Stimulated activated CD4-positive, alpha-beta T cell treated with anti-CD3 and anti-CD28 coated beads, TNF-alpha, amount 100 ng/mL, for 4 hours (primary cell): ENCODE measurements at regions not wholly inside any gene's neighbourhood (a gene's known extent, or its start where the extent isn't known, plus 50 kb on each side); places are given as distances from the start of the nearest gene placed in this dataset.
"Not testable (repeated sequence)": the region's sequence is repeated elsewhere in the genome, so short reads cannot be mapped to it uniquely, and the experiment has no call there.

ENCODE experiments used
- DNase-seq, 3 experiments: peaks; one replicate each; pipeline ENCODE4 v3.0.0-alpha.2; 2020; ENCODE audit warnings: low read depth in 3 of 3

DNA sequence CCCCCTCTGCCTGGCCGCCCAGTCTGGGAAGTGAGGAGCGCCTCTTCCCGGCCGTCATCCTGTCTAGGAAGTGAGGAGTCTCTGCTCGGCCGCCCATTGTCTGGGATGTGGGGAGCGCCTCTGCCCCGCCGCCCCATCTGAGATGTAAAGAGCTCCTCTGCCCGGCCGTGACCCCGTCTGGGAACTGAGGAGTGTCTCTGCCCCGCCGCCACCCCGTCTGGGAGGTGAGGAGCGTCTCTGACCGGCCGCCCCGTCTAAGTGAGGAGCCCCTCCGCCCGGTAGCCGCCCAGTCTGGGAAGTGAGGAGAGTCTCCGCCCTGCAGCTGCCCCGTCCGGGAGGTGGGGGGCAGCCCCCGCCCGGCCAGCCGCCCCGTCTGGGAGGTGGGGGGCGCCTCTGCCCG is 228.9 kb downstream of the RPIA start:
- DNase-seq, result not testable (repeated sequence)

DNA sequence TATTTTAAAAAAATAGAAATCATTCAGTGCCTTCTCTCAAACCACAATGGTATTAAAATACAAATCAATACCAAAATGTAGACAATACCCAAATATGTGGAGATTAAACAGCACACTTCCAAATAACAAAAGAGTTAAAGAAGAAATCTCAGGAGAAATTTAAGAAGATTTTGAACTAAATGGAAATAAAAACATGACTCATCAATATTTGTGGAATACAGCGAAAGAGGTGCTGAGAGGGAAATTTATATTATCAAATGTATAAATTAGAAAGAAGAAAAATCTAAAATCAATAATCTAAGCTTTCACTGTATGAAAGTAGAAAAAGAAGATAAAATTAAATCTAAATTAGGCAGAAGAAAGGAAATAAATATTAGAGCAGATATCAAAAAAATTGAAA is 233.1 kb downstream of the RPIA start:
- no peak for DNase-seq

DNA sequence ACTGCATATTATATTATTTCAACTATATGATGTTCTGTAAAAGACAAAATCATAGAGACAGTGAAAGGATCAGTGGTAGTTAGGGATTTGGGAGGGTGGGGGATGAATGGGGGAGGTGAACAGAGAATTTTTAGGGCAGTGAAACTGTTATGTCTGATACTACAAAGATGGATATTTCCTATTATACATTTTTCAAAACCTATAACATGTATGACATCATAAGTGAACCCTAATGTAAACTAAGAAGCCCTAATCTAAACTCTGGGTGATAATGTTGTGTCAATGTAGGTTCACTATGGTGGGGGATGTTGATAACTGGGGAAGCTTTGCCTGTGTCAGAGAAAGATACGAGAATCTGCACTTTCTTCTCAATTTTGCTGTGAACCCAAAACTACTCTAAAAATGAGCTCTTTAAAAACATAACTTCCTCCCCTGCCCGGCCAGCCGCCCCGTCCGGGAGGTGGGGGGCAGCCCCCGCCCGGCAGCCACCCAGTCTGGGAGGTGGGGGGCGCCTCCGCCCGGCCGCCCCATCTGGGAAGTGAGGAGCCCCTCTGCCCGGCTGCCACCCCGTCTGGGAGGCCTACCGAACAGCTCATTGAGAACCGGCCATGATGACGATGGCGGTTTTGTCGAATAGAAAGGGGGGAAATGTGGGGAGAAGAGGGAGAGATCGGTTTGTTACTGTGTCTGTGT is 234.4 kb downstream of the RPIA start:
- DNase-seq, result no peak

DNA sequence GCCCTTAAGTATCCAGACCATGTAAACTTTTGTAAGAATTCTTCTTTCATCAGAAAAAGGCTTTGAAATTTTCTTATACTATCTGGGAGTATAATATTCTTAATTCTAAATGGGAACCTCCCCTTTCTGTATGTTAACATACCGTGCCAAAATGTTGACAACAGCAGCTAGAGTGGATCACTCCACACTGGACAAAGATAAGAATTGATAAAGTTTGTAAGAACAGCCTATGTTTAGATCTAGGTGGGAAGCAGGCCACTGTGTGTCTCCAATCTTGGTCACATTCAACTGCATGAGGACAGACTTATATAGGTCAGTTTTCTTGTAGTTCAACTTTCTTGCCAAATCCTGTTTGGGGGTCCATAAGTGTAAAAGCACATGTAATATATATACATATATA is 235.7 kb downstream of the RPIA start:
- no peak for DNase-seq

DNA sequence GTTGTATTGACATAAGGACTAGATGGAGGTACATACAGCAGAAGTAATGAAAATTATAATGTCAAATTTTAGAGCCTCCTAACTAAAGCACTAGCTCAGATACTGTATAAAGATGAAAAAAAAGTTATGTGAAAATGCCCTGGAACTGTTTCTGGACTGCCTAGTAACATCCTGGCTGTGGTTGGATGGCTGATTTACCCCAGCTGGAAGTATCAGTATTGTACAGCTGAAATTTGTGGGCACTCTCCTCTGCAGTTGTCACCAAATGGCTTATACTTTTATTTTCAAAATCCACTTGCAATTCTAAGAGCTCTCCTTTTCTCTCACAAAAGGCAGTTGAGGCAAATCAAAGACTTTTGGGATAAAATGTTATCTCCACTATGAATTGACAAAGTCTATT is 239.2 kb downstream of the RPIA start:
- DNase-seq, result no peak

DNA sequence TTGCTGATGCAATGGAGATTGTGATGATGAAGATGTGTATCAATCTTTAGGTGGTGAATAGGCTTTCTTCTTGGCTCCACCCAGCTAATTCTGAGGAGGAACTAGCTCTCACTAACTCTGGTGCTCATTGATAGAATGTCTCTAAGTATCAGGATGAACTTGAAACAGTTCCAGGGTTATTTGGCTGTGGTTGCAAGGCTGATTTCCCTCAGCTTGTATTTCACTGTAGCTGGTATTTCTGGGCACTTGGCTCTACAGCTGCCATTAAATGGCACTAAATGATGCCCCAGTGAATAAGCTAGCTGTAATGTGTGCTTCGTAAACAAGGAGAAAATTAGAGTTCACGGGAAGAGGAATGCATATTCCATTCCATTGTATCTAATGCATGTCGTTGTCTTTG is 241.2 kb downstream of the RPIA start:
- no peak for DNase-seq

DNA sequence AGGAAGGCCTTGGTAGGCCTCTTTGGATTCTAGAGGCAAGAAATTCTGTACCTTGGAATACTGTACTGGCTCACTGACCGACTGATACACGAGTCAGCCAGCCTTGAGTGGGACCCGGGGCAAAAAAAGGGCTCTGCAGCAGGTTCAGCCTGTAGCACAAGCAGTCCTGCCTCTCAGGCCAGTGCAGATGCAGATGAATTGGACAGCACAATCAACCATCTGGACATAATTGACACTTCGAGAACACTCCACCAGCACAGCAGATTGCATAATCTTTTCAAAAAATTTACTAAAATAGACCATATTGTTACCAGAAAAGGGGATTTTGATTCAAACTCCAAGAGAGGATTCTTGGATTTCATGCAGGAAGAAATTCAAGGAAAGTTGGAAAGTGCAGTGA is 241.6 kb downstream of the RPIA start:
- DNase-seq, result no peak

DNA sequence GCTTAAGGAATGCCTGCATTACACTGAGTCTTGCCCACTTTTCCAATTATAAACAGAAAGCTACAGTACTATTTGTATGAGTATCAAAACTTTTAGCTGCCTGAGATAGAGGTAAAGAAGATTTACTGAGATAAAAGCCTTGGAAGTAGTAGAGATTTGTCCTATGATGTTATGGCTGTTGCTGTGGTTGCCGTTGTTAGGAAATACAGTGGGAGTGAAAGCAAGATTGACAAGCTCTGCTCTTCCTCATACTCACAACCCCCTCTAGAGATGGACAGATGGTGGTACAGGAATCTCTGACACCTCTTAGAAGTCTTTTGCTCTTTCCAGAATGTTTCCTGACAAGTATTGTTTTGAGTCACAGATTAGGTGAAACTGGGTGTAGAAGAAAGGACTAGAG is 242.5 kb downstream of the RPIA start:
- DNase-seq, result no peak

DNA sequence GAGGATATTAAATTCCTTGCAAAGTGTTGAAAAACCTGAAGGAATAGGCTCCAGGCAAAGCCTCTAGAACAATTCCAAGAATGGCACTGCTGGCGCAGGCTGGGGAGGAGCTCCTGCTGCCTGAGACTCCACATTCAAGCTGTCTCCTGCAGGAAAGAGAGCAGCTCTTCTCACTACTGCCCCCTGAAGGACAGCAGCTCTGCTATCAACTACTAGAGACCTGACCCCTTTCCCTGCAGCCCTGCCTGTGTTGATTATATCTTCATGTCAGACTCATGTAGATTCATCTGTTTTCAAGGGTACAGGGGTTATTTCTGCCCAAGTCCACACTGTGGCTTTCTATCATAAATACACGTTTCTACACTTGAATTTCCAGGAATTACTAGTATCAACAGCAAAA is 249.7 kb downstream of the RPIA start:
- DNase-seq, result not testable (repeated sequence)

DNA sequence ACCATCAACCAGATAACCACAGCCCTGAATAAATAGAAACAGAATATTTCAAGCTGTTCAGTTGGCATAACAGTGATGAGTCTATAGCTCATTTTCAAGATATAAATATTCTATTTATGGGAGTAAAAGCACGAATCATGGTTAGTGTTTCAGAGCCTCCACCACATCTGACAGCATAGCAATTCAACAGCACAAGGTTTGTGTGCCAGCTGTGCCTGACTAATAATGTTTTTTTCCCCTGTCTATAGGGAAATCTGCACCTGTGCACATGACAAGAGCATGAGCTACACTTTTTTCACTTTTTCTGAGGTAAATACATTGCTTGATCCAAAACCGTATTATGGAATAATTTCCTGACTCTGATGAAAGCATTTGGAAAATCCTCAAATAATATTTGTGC is 251.3 kb downstream of the RPIA start:
- no peak for DNase-seq

DNA sequence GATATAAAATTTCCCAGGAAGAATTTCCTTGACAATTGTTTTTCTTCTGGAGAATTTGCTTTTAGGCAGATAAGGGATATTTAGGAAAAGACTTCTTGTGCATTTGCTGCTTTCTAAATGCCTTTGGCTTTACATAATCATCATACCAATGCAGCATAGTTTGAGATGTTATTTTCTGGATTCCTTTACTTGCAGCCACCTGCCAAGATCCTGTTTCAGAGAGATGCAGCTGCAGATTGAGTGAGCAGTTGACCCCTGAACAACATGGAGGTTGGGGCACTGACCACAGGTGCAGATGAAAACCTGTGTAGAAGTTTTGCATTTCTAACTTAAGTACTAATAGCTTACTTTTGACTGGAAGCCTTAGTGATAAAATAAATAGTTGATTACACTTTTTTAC is 257.9 kb downstream of the RPIA start:
- DNase-seq, result no peak

DNA sequence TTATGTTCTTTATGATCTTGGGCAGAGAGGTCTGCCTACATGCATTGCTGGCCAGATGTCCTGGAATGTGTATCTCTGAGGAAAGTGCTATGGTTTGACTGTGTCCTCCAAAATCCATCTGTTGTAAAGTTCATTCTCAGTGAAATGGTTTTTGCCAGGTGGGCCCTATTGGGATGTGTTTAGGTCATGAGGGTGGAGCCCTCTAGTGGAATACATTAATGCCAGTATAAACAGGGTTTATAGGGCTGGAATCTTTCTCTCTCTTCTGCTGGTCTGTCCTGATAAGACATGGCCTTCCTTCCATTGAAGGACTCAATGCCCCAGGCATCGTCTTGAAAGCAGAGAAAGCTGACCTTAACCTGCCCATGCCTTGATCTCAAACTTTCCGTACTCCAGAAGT is 258.5 kb downstream of the RPIA start:
- DNase-seq, result no peak

DNA sequence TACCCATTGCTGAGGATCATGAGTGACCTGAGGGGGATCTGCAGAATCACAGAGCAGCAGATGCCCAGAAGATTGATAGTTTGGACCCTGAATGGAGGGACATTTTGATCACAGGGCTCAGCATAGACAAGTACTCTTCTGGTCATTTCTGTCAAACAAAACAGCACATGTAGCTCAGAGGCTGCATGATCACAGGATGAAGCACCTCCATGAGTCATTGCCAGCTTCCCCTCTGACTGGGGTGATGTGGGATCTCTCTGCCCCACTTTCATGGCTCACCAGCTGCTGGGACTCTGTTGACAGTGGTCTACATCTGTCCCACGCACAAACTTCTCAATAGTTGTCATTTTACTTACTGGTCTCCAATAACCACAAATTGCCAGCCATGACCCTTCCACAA is 264.1 kb downstream of the RPIA start:
- no peak for DNase-seq

DNA sequence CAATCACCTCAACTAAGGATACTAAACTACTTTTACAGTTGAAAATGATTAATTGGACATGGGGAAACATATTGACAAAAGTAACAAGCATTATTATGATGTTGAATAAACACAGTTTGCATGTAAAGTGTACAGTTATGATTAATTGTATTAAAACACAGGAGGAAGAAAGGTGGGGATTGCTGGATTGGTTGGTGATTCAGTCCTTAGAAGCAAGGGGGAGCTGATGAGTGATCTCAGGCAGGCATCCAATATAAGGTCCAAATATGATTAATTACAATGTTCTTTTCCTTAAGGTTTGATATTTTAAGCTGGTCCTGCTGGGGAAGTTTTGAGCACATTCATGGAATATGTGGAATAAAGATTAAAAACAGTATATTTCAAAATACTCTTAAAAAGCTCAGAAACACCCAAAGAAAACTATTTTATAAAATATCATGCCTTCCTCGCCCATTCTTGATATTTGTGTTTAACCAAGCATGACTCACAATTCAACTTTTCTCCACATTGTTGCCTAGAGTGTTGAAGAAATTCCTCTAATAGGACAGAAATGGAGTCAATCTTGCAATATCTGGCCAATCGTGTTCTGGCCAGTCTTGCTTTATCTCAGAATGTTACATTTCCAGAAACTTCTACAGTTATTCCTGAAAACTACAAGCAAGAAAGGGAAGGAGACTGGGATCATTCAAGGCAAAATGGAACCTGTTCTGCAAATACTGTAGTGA is 268.2 kb downstream of the RPIA start:
- DNase-seq, result no peak

DNA sequence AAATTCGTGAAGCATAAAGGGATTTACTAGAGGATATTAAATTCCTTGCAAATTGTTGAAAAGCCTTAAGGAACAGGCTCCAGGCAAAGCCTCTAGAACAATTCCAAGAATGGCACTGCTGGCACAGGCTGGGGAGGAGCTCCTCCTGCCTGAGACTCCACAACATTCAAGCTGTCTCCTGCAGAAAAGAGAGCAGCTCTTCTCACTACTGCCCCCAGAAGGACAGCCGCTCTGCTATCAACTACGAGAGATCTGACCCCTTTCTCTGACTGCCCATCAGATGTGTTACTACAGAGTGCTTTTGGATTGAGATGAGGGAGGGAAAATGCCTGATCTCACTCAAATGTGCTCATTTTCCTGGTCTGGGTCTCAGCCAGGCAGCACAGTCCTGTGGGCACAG is 269.9 kb downstream of the RPIA start:
- DNase-seq, result not testable (repeated sequence)

DNA sequence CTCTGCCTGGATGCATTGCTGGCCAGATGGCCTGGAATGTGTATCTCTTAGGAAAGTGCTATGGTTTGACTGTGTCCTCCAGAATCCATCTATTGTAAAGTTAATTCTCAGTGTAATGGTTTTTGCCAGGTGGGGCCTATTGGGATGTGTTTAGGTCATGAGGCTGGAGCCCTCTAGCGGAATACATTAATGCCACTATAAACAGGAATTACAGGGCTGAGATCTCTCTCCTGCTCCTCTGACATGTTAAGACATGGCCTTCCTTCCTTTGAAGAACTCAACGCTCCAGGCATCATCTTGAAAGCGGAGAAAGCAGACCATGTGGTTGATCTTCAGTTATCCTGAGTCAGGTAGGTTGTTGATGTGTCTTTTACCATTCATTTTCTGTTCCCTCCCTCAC is 276.4 kb downstream of the RPIA start:
- no peak for DNase-seq

DNA sequence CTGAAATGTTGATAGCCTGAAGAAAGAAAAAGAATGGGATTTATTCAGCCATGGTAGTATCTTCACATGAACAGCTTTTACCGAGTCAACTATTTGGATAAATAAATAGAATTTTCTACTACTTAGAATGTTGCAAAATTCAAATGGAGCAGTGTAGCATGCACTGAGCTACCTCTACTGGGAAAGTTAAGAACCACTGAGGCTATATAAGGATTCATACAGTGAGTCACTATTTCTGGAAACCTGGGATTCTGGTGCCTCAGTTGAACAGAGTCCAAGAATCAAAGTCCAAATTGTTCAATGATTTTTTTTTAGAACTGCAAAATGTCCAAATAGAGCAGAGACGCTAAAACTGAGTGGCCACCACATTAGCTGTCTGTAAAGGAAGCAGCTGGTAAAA is 286.5 kb downstream of the RPIA start:
- not testable (repeated sequence) for DNase-seq

DNA sequence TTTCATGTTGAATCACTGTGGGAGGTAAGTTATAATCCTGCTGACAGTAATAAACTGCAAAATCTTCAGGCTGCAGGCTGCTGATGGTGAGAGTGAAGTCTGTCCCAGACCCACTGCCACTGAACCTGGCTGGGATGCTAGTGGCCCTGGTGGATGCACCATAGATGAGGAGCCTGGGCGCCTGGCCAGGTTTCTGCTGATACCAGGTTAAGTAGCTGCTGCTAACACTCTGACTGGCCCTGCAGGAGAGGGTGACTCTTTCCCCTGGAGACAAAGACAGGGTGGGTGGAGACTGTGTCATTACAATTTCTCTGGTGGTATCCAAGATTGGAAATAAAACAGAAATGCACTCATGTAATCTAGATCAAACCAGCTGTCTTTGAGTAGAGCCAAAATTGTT is 287.0 kb downstream of the RPIA start:
- DNase-seq, result not testable (repeated sequence)

DNA sequence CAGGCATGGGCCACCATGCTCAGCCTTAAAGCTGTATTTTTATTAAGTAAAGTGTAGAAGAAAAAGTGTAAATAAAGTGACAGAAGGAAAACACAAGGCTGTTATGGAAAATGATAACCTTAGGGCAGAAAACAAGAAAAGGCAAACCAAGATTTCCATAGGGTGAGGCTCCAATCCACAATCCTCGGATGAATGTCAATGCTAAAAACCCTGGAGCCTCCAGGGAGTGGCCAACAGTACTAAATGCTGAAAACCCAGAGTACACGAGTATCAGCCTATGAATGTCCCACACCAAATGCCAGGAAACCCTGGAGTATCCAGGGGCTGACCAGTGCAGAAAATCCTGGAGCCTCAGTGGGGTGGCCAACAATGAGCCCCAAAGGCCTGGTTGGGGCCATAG is 292.6 kb downstream of the RPIA start:
- not testable (repeated sequence) for DNase-seq

DNA sequence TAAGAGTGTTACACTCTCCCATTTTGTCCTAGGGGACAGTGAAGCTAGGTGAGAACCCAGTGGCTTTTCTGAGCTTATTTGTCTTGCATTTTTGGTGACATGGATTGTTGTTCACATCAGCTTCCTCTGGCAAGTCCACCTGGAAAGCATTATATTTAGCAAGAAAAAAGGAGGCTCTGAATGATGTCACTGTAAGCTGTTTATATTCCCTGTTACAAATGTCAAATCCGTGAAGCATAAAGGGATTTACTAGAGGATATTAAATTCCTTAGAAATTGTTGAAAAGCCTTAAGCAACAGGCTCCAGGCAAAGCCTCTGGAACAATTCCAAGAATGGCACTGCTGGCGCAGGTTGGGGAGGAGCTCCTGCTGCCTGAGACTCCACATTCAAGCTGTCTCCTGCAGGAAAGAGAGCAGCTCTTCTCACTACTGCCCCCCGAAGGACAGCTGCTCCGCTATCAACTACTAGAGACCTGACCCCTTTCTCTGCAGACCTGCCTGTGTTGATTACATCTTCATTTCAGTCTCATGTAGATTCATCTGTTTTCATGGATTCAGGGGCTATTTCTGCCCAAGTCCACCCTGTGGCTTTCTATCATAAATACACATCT is 295.4 kb downstream of the RPIA start:
- not testable (repeated sequence) for DNase-seq

DNA sequence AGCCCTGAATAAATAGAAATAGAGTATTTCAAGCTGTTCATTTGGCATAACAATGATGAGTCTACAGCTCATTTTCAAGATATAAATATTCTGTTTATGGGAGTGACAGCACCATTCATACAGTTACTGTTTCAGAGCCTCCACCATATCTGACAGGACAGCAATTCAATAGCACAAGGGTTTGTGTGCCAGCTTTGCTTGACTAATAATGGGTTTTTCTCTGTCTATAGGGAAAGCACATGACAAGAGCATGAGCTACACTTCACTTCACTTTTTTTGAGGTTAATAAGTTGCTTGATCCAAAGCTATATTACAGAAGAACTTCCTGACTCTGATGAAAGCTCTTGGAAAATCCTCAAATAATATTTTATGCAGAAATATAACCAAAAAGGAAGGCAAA is 297.1 kb downstream of the RPIA start:
- not testable (repeated sequence) for DNase-seq

DNA sequence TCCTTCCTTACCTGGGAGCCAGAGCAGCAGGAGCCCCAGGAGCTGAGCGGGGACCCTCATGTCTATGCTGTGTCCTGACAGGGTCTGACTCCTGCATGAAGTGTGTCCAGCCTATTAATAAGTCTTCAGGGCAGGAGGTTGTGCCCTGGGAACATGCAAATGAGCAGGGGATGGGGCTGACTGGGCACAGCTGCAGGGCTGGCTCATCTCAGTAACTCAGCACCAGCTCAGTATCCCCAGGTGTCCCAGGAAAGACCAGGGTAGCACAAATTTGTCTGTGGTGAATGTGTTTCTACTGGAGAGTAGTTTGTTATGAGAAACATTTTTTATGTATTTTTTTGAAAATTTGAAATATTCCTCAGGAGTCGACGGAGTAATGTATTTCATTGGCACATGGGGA is 301.3 kb downstream of the RPIA start:
- DNase-seq, result not testable (repeated sequence)

DNA sequence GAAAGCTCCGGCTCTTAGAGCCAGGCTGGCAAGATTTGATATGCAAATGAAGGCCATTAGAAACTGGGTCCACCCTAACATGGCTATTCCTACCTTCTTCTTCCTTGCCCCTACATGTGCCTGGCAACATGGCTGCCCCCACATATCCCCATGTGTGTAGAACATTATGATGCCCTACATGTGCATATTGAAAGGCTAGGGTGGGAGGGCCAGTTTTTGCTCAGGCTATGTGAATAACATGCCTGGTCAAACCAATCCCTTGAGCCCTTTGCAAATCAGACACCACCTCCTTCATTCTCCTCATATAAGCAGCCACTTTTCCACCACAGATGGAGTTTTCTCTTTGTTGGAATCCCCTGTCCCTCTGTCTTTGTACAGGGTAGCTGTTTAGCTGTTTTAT is 303.4 kb downstream of the RPIA start:
- DNase-seq, result not testable (repeated sequence)
